ENCODE measurements at regions not wholly inside any gene's neighbourhood (a gene's known extent, or its start where the extent isn't known, plus 50 kb on each side); places are given as distances from the start of the nearest gene placed in this dataset.

DNA sequence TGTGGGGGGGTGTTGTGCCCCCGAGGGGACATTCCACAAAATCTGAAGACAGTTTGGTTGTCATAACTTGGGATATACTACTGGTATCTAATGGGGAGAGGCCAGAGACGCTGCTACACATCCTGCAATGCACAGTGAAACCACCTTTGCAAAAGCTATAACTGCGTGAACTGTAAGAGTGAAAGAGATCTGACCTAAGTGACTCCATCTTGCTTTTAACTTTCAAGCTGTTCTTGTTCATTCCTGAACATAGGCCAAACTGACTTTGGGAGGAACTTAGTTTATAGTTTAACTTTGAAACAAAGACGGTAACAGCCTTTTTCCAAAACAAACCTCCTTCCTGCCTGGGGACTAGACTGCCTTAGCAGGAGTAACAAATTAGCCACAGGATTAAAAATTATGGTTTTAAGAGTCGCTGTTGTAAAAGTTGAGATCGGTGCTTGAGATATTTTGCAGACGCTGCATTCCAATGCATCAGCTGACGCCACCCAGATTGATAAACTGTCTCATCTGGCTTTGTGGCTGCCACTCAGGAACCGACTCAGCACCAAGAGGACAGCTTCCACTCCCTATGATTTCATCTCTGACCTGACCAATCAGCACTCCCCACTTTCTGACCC is 70.9 kb downstream of the ATXN3L start:
- TF ChIP-seq POLR2AphosphoS5 (IDR thresholded peaks at IDR 0.05; ENCODE audit: low read depth, low read length) (no peak), POLR2A (IDR thresholded peaks at IDR 0.05; ENCODE audit: low read depth, low read length) (no peak), TAF1 (IDR thresholded peaks at IDR 0.05; ENCODE audit: borderline replicate concordance, low read depth, low read length) (no peak)

All from GM12892 (cell line).